ENCODE measurements at regions not wholly inside any gene's neighbourhood (a gene's known extent, or its start where the extent isn't known, plus 50 kb on each side); places are given as distances from the start of the nearest gene placed in this dataset.

GRCh38 chr6:164417537-164418261 is 891.7 kb downstream of the C6orf118 start:
- Histone ChIP-seq H3K4me2 (no peak overlapping the region), H2AFZ (ENCODE audit: low read depth) (no peak overlapping the region), H3K9ac (no peak overlapping the region), H3K4me3 (IDR thresholded peaks at IDR 0.05; ENCODE audit: insufficient read depth, low read depth, low read length) (no peak overlapping the region), H3K4me1 (ENCODE audit: low read depth, poor library complexity, severe bottlenecking) (no peaks in the 10 kb centered on the region), H3K36me3 (ENCODE audit: insufficient read depth) (no peaks in the 10 kb centered on the region), H3K79me2 (ENCODE audit: insufficient read depth, low read depth) (no peaks in the 10 kb centered on the region), H3K27ac (no peak overlapping the region), H3K27me3 (ENCODE audit: insufficient read depth, low read depth) (no peaks in the 10 kb centered on the region), H4K20me1 (ENCODE audit: insufficient read depth) (no peaks in the 10 kb centered on the region)
- TF ChIP-seq CTCF (conservative IDR thresholded peaks at IDR 0.05; ENCODE audit: low read depth, low read length) = no peak

- Histone ChIP-seq H3K4me3 (IDR thresholded peaks at IDR 0.05; ENCODE audit: insufficient read depth, low read depth, low read length) (no peak overlapping the region), H3K36me3 (ENCODE audit: insufficient read depth) (no peaks in the 10 kb centered on the region), H3K27me3 (ENCODE audit: insufficient read depth, low read depth) (no peaks in the 10 kb centered on the region), H3K79me2 (ENCODE audit: insufficient read depth, low read depth) (no peaks in the 10 kb centered on the region), H3K4me2 (no peak overlapping the region), H2AFZ (ENCODE audit: low read depth) (no peak overlapping the region), H3K27ac (no peak overlapping the region), H4K20me1 (ENCODE audit: insufficient read depth) (no peaks in the 10 kb centered on the region), H3K9ac (no peak overlapping the region), H3K4me1 (ENCODE audit: low read depth, poor library complexity, severe bottlenecking) (no peaks in the 10 kb centered on the region)
- no peak for TF ChIP-seq CTCF (conservative IDR thresholded peaks at IDR 0.05; ENCODE audit: low read depth, low read length)
Measured at GRCh38 chr6:164415832-164416563, 893.4 kb downstream of the C6orf118 start.

- no peaks in the 10 kb centered on the region for H3K79me2 ChIP-seq (ENCODE audit: insufficient read depth, low read depth)
- no peaks in the 10 kb centered on the region for H4K20me1 ChIP-seq (ENCODE audit: insufficient read depth)
- H3K4me3 ChIP-seq (IDR thresholded peaks at IDR 0.05; ENCODE audit: insufficient read depth, low read depth, low read length) = no peak overlapping the region
- H3K27ac ChIP-seq = no peak overlapping the region
- no peaks in the 10 kb centered on the region for H3K4me1 ChIP-seq (ENCODE audit: low read depth, poor library complexity, severe bottlenecking)
- TF ChIP-seq CTCF (conservative IDR thresholded peaks at IDR 0.05; ENCODE audit: low read depth, low read length) = no peak
- H2AFZ ChIP-seq (ENCODE audit: low read depth) = no peak overlapping the region
- no peaks in the 10 kb centered on the region for H3K27me3 ChIP-seq (ENCODE audit: insufficient read depth, low read depth)
- H3K9ac ChIP-seq = no peak overlapping the region
- H3K36me3 ChIP-seq (ENCODE audit: insufficient read depth) = no peaks in the 10 kb centered on the region
- H3K4me2 ChIP-seq = no peak overlapping the region
Measured at GRCh38 chr6:164414695-164415094, 894.7 kb downstream of the C6orf118 start.

- Histone ChIP-seq H3K4me1 (ENCODE audit: low read depth, poor library complexity, severe bottlenecking) (no peaks in the 10 kb centered on the region), H3K9ac (no peak overlapping the region)
- no peak for TF ChIP-seq CTCF (conservative IDR thresholded peaks at IDR 0.05; ENCODE audit: low read depth, low read length)
Measured at GRCh38 chr6:164412566-164412965, 896.8 kb downstream of the C6orf118 start.

More at GRCh38 chr6:164412566-164412965, 896.8 kb downstream of the C6orf118 start:
- no peak overlapping the region for H3K4me2 ChIP-seq
- no peaks in the 10 kb centered on the region for H4K20me1 ChIP-seq (ENCODE audit: insufficient read depth)
- H3K27ac ChIP-seq = no peak overlapping the region
- no peaks in the 10 kb centered on the region for H3K79me2 ChIP-seq (ENCODE audit: insufficient read depth, low read depth)
- H3K36me3 ChIP-seq (ENCODE audit: insufficient read depth) = no peaks in the 10 kb centered on the region
- no peaks in the 10 kb centered on the region for H3K27me3 ChIP-seq (ENCODE audit: insufficient read depth, low read depth)
- H2AFZ ChIP-seq (ENCODE audit: low read depth) = no peak overlapping the region
- no peak overlapping the region for H3K4me3 ChIP-seq (IDR thresholded peaks at IDR 0.05; ENCODE audit: insufficient read depth, low read depth, low read length)
